GM12892 (cell line): ENCODE measurements at regions not wholly inside any gene's neighbourhood (a gene's known extent, or its start where the extent isn't known, plus 50 kb on each side); places are given as distances from the start of the nearest gene placed in this dataset.

ENCODE experiments used
- POLR2A ChIP-seq: IDR thresholded peaks from 2 replicates; pipeline ENCODE4 v1.6.1; 2011; ENCODE audit warnings: low read depth, low read length, control low read depth
- POLR2AphosphoS5 ChIP-seq: IDR thresholded peaks from 2 replicates; pipeline ENCODE4 v1.6.1; 2011; ENCODE audit warnings: low read depth, low read length, control low read depth
- TAF1 ChIP-seq: IDR thresholded peaks from 2 replicates; pipeline ENCODE4 v1.6.1; 2011; ENCODE audit warnings: low read depth, mild to moderate bottlenecking, control low read depth, low read length, borderline replicate concordance

DNA sequence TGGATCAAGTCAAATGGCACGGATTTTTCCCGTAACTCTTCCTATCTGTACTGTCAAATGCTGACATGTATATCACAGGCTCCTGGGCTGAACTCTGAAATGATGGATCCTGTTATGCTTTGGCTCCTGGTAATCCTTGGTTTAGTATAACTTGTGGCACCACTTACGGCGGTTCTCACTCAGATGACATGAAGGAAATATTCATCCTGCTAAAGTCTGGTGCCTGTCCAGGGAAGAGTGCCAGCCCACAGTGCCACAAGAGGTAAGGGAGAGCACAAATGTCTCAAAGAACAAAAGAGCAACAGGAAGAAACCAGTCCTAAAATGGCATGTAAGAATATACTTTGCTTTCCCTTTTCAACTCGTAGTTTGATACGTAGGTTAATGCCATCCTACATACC, 93.1 kb upstream of the TAB2 start:
- TF ChIP-seq POLR2A (no peak), POLR2AphosphoS5 (no peak), TAF1 (no peak)
